HepG2 (cell line): ENCODE measurements at regions not wholly inside any gene's neighbourhood (a gene's known extent, or its start where the extent isn't known, plus 50 kb on each side); places are given as distances from the start of the nearest gene placed in this dataset.

Experiments
- ATAC-seq: fragments of 200-7000 bp; cut with Tn5 transposase; 3 replicates; pipeline ENCODE4 v1.9.1; 2020; ENCODE audit warnings: mild to moderate bottlenecking, moderate library complexity
- BruUV-seq: library from RNA; stranded (reverse); fragments of 400-500 nt; replicated peaks from 2 replicates; lab custom pipeline; 2021; lab: Mats Ljungman, UMichigan
- CTCF ChIA-PET: fragments of 300-600 bp; formaldehyde crosslinking; extraction: SDS; loops from one replicate; lab custom pipeline; 2021; ENCODE audit warnings: low total read pairs, inconsistent platforms, low intra/inter-chr PET ratio; lab: Yijun Ruan, JAX
- POLR2A ChIA-PET: fragments of 350-600 bp; sonication (Branson Sonifier 250); formaldehyde crosslinking; loops from one replicate; lab custom pipeline; 2020; ENCODE audit warnings: antibody characterized with exemption, inconsistent platforms; lab: Yijun Ruan, JAX
- DNase-seq: peaks from one replicate; pipeline ENCODE4 v3.0.0-alpha.2; 2015; ENCODE audit warnings: low spot score
- FAIRE-seq: peaks from 3 replicates; lab custom pipeline; 2011; peaks lifted over from hg19 to GRCh38; lab: Jason Lieb, UNC
- H2AFZ ChIP-seq: one replicate; pipeline ENCODE4 v1.6.1; 2011; ENCODE audit warnings: low read length, inconsistent platforms
- H3K27ac ChIP-seq: fragments of 300-600 bp; 3 replicates; pipeline ENCODE4 v1.8.0; 2011; ENCODE audit warnings: mixed run types, mild to moderate bottlenecking, mixed read lengths, low read length, inconsistent platforms; ENCODE audit not compliant: insufficient read depth; ENCODE audit errors: extremely low read length
- H3K27me3 ChIP-seq, 2 experiments: fragments of 200-600 bp in 1 of 2; 2 replicates in 1 of 2; 3 replicates in 1 of 2; pipeline versions ENCODE4 v1.6.0 to v1.8.0; 2011; ENCODE audit warnings: low read length in 2 of 2, mild to moderate bottlenecking in 2 of 2, moderate library complexity in 2 of 2, inconsistent platforms in 1 of 2; ENCODE audit not compliant: insufficient read depth in 2 of 2, control insufficient read depth in 1 of 2
- H3K36me3 ChIP-seq, 2 experiments: fragments of 200-600 bp in 1 of 2; replicated peaks in 1 of 2; 2 replicates in 1 of 2; 3 replicates in 1 of 2; pipeline versions ENCODE4 v1.5.1 to v1.8.0; 2011; ENCODE audit warnings: low read length in 2 of 2, inconsistent platforms in 1 of 2; ENCODE audit not compliant: insufficient read depth in 2 of 2, control insufficient read depth in 1 of 2
- H3K4me1 ChIP-seq: 2 replicates; pipeline ENCODE4 v1.5.1; 2012; ENCODE audit warnings: low read length, inconsistent platforms; ENCODE audit not compliant: insufficient read depth
- H3K4me2 ChIP-seq: 2 replicates; pipeline ENCODE4 v1.6.0; 2011; ENCODE audit warnings: low read depth, low read length, inconsistent platforms
- H3K4me3 ChIP-seq, 3 experiments: fragments of 200-600 bp in 1 of 3; sonication (generic), shearing (Covaris generic) in 1 of 3; replicated peaks in 1 of 3; 2 replicates each; pipeline ENCODE4 v1.5.1; 2011 to 2016; ENCODE audit warnings: low read length in 3 of 3, inconsistent platforms in 2 of 3, low read depth in 2 of 3, mild to moderate bottlenecking in 2 of 3, control low read depth in 1 of 3, mixed read lengths in 1 of 3; ENCODE audit not compliant: insufficient read depth in 1 of 3
- H3K79me2 ChIP-seq: one replicate; pipeline ENCODE4 v1.6.1; 2011; ENCODE audit warnings: low read length, inconsistent platforms; ENCODE audit not compliant: insufficient read depth
- H3K9ac ChIP-seq: 2 replicates; pipeline ENCODE4 v1.6.0; 2011; ENCODE audit warnings: mild to moderate bottlenecking, low read depth, low read length, inconsistent platforms; ENCODE audit not compliant: insufficient read depth
- H3K9me3 ChIP-seq: 2 replicates; pipeline ENCODE4 v1.5.1; 2012; ENCODE audit warnings: mild to moderate bottlenecking, low read length
- H4K20me1 ChIP-seq: 2 replicates; pipeline ENCODE4 v1.6.0; 2011; ENCODE audit warnings: inconsistent platforms, mild to moderate bottlenecking, low read length, moderate library complexity; ENCODE audit not compliant: insufficient read depth
- CTCF ChIP-seq: sonication (generic); formaldehyde crosslinking; IDR thresholded peaks from 2 replicates; pipeline ENCODE4 v1.5.0; 2020; ENCODE audit warnings: mild to moderate bottlenecking, missing genetic modification reagents, moderate library complexity
- DZIP1 ChIP-seq: sonication (generic); formaldehyde crosslinking; IDR thresholded peaks from 2 replicates; pipeline ENCODE4 v1.5.0; 2020; ENCODE audit warnings: mild to moderate bottlenecking, missing genetic modification reagents
- FOXP1 ChIP-seq, 2 experiments: fragments of 450-650 bp in 1 of 2; IDR thresholded peaks; 2 replicates each; pipeline ENCODE4 v1.6.1; 2017 to 2018; ENCODE audit warnings: antibody characterized with exemption in 1 of 2
- SALL1 ChIP-seq: sonication (generic); formaldehyde crosslinking; IDR thresholded peaks from 2 replicates; pipeline ENCODE4 v1.8.0; 2022; ENCODE audit warnings: mild to moderate bottlenecking, missing genetic modification reagents
- SOX13 ChIP-seq, 3 experiments: fragments of 450-650 bp in 1 of 3; sonication (generic) in 1 of 3; formaldehyde crosslinking in 1 of 3; IDR thresholded peaks in 2 of 3; conservative IDR thresholded peaks in 1 of 3; 2 replicates each; pipeline versions ENCODE4 v1.5.0 to v1.6.1; 2016 to 2020; ENCODE audit warnings: antibody characterized with exemption in 1 of 3, mild to moderate bottlenecking in 1 of 3, missing compliant biosample characterization in 1 of 3, missing genetic modification reagents in 1 of 3, moderate library complexity in 1 of 3
- STAG1 ChIP-seq: sonication (generic); formaldehyde crosslinking; IDR thresholded peaks from 2 replicates; pipeline ENCODE4 v1.4.0; 2020; ENCODE audit warnings: missing genetic modification reagents
- TBX3 ChIP-seq: fragments of 450-650 bp; IDR thresholded peaks from 2 replicates; pipeline ENCODE4 v1.6.1; 2017; ENCODE audit warnings: antibody characterized with exemption, mild to moderate bottlenecking, inconsistent platforms, borderline replicate concordance
- ZNF609 ChIP-seq: sonication (generic); formaldehyde crosslinking; IDR thresholded peaks from 2 replicates; pipeline ENCODE4 v1.4.0; 2020; ENCODE audit warnings: mild to moderate bottlenecking, missing genetic modification reagents, borderline replicate concordance
- ZNF644 ChIP-seq: IDR thresholded peaks from 2 replicates; pipeline ENCODE4 v1.6.1; 2016; ENCODE audit warnings: low read depth
- in situ Hi-C: cut with HindIII; loops from 2 replicates; pipeline ENCODE4 v1.10.0; 2017; ENCODE audit warnings: low pct_unique_long_range_greater_than_20kb; ENCODE audit not compliant: extremely low pct_ligation_motif_present
- intact Hi-C: fragments of 100-400 bp; cut with micrococcal nuclease; formaldehyde crosslinking; loops from one replicate; pipeline ENCODE4 v1.10.0; 2022; ENCODE audit not compliant: unreplicated experiment

GRCh38 chr3:107939691-107940442 lies 151.0 kb downstream of the CD47 start (continued):
- TF ChIP-seq ZNF609 (CRISPR knock-in tag) (peak; percentile 67; the same call in 1 of the 2 replicates), TBX3 (peak; percentile 54; the same call in 1 of the 2 replicates), FOXP1 (IDR thresholded peaks at IDR 0.05) (no peak), FOXP1 (CRISPR knock-in tag; IDR thresholded peaks at IDR 0.05) (peak; percentile 9; the same call in 1 of the 2 replicates), SALL1 (CRISPR knock-in tag) (no peak), SOX13 (IDR thresholded peaks at IDR 0.05) (no peak), SOX13 (CRISPR knock-in tag; conservative IDR thresholded peaks at IDR 0.05 in 1 of 2, IDR thresholded peaks at IDR 0.05 in 1 of 2) (peak in 1 of 2 experiments; percentile 38; a peak in 1 of 4 replicates)
- TF ChIP-seq, all 625 proteins: peak for 9

GRCh38 chr3:107938143-107938542 lies 152.7 kb downstream of the CD47 start:
- no peak overlapping the region for H2AFZ ChIP-seq
- H3K4me3 ChIP-seq: no peak overlapping the region
- no peaks in the 10 kb centered on the region for H3K79me2 ChIP-seq
- H3K4me1 ChIP-seq: no peaks in the 10 kb centered on the region
- BruUV-seq: no TSS peak
- in situ Hi-C loops: loop anchor here (10.0 kb wide), 1 partner anchor 467 kb away; no protein-coding TSS in a partner anchor
- H3K4me2 ChIP-seq: no peak overlapping the region
- DNase-seq (peak; percentile 4), FAIRE-seq (no peak), ATAC-seq (no peak)
- TF ChIP-seq CTCF (peak; percentile 39; the same call in 1 of the 2 replicates), STAG1 (CRISPR knock-in tag) (peak; percentile 59), ZNF644 (no peak), DZIP1 (CRISPR knock-in tag) (no peak)
- no peaks in the 10 kb centered on the region for H4K20me1 ChIP-seq
- H3K36me3 ChIP-seq: no peaks in the 10 kb centered on the region
- no peaks in the 10 kb centered on the region for H3K9me3 ChIP-seq
- no peak overlapping the region for H3K9ac ChIP-seq
- ChIA-PET CTCF (no interaction called here), POLR2A (no interaction called here)
- intact Hi-C loops: loop anchor here (5.0 kb wide), 1 partner anchor 469 kb away; no protein-coding TSS in a partner anchor
- H3K27ac ChIP-seq: no peak overlapping the region
- H3K27me3 ChIP-seq: peaks cover 1 to 20% of the 10 kb centered on the region in 2 experiments; a peak in 2 of 5 replicates
